ENCODE measurements at regions not wholly inside any gene's neighbourhood (a gene's known extent, or its start where the extent isn't known, plus 50 kb on each side); places are given as distances from the start of the nearest gene placed in this dataset.

DNA sequence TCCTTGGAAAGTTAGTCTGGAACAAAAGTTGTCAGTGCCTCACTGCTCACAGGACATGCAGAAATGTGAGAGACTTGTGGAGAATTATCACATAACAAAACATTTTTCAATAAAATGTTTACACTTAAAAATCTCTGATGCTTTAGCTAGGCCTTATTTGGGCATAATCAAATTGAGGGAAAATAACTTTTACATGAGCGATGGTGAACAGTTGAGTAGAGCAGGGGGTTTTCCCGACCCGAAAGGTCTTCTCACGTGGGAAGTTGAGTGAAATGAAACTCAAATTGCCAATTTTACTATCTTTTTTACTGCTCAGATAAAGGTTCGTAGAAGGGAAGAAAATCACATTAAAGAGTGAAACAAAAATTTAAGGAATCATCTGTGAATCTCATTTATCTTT lies 465.6 kb downstream of the MTX2 start:
- TF ChIP-seq, protein P1, sequence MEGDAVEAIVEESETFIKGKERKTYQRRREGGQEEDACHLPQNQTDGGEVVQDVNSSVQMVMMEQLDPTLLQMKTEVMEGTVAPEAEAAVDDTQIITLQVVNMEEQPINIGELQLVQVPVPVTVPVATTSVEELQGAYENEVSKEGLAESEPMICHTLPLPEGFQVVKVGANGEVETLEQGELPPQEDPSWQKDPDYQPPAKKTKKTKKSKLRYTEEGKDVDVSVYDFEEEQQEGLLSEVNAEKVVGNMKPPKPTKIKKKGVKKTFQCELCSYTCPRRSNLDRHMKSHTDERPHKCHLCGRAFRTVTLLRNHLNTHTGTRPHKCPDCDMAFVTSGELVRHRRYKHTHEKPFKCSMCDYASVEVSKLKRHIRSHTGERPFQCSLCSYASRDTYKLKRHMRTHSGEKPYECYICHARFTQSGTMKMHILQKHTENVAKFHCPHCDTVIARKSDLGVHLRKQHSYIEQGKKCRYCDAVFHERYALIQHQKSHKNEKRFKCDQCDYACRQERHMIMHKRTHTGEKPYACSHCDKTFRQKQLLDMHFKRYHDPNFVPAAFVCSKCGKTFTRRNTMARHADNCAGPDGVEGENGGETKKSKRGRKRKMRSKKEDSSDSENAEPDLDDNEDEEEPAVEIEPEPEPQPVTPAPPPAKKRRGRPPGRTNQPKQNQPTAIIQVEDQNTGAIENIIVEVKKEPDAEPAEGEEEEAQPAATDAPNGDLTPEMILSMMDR (conservative IDR thresholded peaks at IDR 0.05; ENCODE audit: low read length) = no peak
- no peak for TF ChIP-seq EZH2phosphoT487 (IDR thresholded peaks at IDR 0.05; ENCODE audit: borderline replicate concordance, low read depth, low read length)
